HG02970 (cell line): ENCODE measurements at regions not wholly inside any gene's neighbourhood (a gene's known extent, or its start where the extent isn't known, plus 50 kb on each side); places are given as distances from the start of the nearest gene placed in this dataset.
"Not testable (repeated sequence)": the region's sequence is repeated elsewhere in the genome, so short reads cannot be mapped to it uniquely, and the experiment has no call there.

Source experiments
- ATAC-seq: cut with Tn5 transposase; IDR thresholded peaks from one replicate; pipeline ENCODE4 v1.9.1; 2021; ENCODE audit warnings: mild to moderate bottlenecking, moderate library complexity, moderate number of reproducible peaks; ENCODE audit not compliant: unreplicated experiment, low FRiP score

- no peak for ATAC-seq
Measured at GRCh38 chr12:25681580-25681979, 128.5 kb upstream of the LMNTD1 start.

DNA sequence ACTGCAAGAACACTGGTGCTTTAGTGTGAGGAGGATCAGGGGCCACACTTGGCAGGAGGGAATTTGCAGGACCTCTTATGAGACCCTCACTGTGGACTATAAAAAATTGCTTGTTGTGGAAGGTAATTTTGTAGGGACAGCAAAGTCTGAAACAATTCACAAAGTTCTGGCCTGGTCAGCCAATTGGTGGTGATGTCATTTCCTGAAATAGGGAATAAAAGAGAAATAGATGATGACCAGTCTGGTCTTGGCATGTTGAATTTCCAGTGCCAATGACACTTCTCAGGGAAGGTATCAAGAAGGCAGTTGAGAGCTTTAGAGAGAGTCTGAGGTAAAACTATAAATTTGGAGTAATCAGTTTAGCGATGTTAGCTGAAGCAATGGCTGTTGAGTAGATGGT lies 129.3 kb upstream of the LMNTD1 start:
- no peak for ATAC-seq

- ATAC-seq = no peak
Measured at GRCh38 chr12:25684070-25684469, 131.0 kb upstream of the LMNTD1 start.

DNA sequence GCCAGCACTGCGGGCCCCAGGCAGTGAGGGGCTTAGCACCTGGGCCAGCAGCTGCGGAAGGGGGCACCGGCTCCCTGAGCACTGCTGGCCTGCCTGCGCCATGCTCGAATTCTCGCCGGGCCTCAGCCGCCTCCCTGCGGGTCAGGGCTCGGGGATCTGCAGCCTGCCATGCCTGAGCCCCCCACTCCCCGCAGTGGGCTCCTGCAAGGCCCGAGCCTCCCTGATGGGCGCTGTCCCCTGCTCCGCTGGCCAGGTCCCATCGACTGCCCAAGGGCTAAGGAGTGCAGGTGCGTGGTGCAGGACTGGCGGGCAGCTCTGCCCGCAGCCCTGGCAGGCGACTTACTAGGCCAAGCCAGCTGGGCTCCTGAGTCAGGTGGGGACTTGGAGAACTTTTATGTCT lies 133.3 kb upstream of the LMNTD1 start:
- no peak for ATAC-seq

- no peak for ATAC-seq
Measured at GRCh38 chr12:25687226-25687625, 134.1 kb upstream of the LMNTD1 start.

DNA sequence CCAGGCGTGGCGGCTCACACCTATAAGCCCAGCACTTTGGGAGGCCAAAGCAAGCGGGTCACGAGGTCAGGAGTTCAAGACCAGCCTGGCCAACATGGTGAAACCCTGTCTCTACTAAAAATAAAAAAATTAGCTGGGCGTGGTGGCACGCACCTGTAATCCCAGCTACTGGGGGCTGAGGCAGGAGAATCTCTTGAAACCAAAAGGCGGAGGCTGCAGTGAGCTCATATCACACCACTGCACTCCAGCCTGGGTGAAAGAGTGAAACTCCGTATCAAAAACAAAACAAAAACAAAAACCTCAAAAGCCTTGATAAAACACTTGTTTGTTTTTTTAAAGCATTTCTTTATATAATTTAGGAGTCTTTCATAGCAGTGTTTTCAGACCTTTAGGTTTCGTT lies 135.8 kb upstream of the LMNTD1 start:
- not testable (repeated sequence) for ATAC-seq

DNA sequence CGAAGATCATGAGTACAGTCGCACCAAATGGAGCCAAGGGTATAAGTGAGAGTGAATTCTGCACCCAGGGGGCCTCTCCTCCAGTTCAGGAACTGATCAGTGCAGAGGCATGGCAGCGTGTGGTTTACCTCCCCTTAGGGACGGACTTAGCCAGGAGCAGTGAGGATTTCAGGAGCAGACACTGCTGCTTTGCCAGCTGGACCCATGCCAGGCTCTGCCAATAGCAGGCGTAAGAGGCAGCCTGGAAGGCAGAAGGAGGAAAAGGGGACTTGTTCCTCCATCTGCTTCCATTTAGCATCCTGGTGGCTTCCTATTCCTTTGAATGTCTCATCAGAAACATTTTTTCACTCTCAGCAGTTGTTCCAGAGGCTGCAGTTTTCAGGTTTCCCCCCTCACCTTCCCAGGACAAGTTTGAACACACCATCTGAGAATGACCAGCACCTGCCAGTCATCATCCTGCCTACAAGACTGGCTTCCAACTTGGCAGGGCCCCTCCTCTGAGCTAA lies 137.0 kb upstream of the LMNTD1 start:
- ATAC-seq = no peak

- no peak for ATAC-seq
Measured at GRCh38 chr12:25690996-25691864, 138.1 kb upstream of the LMNTD1 start.

- no peak for ATAC-seq
Measured at GRCh38 chr12:25691865-25692114, 138.7 kb upstream of the LMNTD1 start.

DNA sequence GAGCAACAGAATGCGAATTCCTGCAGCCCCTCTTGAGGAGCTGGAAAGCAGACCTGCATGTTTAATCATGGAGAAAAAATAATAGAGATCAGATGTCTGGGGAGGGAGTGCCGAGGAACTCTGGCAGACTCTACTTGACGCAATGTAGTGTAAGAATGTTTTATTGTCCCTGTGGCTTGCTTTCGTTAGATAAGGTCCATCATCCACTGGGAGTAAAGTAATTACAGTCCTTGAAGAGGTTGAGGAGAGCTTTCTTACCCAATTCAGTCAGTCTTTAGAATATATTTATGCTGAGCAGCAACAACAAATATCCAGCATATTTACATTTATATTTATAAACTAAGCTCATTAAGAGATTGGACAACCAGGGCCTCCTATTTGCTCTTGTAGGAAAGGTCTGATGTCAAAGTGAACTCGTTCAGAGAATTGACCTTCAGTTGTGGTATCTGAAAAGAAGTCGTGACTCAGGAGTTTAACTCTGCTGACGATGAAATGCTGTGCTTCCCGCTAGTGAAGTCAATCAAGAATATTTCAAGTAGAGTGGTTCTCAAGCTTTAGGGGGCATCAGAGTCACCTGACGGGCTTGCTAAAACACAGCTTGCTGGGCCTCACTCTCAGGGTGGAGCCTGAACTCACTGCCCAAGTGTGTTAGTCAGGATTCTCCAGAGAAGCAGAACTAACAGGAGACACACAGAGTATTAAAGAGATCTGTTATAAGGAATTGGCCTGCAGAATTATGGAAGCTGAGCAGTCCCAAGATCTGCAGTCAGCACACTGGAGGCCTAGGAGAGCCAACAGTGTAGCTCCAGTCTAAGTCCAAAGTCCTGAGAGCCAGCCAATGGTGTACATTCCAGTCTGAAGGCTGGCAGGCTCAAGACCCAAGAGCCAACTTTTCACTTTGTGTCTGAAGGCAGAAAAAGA lies 139.3 kb upstream of the LMNTD1 start:
- ATAC-seq = no peak

DNA sequence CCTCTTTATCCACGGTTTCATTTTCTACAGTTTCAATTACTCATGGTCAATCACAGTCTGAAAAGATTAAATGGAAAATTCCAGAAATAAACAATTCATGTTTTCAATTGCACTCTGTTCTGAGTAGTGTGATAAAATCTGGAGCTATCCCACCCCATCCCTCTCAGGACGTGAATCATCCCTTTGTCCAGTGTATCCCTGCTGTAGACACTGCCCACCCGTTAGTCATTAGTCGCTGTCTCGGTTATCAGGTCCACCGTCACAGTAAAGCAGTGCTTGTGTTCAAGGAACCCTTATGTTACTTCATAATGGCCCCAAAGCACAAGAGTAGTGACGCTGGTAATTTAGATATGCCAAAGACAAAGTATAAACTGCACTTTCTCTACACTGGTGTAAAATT lies 141.0 kb upstream of the LMNTD1 start:
- ATAC-seq = no peak

GRCh38 chr12:25695574-25695973 lies 142.5 kb upstream of the LMNTD1 start:
- no peak for ATAC-seq

DNA sequence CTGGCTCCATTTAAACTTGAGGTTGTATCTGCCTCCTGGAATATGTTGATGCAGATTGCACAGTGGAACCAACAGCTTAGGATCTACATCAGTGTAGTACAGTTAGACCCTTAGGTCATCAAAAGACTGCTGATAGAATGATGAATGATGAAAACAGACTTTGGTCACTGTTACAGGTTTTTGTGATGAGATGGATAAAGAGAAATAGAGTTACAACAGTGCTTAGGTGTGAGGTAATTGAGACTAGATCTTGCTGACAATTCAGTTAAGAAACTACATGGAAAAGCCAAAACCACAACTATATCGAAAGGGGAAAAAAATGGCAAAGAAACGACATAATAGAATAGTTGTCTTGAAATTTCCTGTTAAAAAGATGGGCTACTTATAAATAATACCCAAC lies 145.7 kb upstream of the LMNTD1 start:
- ATAC-seq = no peak

DNA sequence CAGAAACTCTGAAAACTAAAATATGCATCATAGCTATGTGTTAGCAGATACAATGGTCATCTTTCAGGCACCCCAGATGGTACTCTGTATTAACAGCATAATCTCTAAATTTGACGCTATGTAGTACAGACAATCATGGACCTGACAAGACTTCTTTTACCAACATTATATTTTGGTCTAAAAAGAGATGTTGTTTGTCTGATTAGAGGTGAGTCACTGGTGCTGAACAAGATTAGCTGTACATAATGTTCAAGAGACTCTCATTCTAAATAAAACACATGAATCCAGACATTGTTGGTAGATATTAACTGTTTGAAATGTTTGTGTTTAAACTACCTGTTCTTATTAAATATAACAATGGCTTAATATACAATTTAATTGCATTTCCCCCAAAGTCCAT lies 146.4 kb upstream of the LMNTD1 start:
- no peak for ATAC-seq

GRCh38 chr12:25701290-25701689 lies 148.2 kb upstream of the LMNTD1 start:
- no peak for ATAC-seq

DNA sequence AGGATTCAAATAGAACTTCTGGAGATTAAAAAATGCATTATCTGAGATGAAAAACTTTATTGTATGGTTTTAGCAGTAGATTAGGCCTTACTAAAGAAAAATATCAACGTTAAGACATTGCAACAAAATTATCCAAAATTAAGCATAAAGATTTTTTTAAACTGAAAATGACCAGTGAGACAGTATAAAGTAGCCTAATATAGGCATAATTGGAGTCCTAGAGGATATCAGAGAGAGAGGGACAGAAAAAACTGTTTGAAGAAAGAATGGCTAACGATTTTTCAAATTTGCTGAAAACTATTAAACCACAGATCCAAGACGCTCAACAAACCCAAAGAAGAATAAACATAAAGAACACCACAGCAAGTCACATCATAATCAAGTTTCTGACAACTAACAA lies 149.5 kb upstream of the LMNTD1 start:
- no peak for ATAC-seq

- ATAC-seq = no peak
Measured at GRCh38 chr12:25705261-25705660, 152.2 kb upstream of the LMNTD1 start.

GRCh38 chr12:25706646-25707045 lies 153.6 kb upstream of the LMNTD1 start:
- ATAC-seq = not testable (repeated sequence)

DNA sequence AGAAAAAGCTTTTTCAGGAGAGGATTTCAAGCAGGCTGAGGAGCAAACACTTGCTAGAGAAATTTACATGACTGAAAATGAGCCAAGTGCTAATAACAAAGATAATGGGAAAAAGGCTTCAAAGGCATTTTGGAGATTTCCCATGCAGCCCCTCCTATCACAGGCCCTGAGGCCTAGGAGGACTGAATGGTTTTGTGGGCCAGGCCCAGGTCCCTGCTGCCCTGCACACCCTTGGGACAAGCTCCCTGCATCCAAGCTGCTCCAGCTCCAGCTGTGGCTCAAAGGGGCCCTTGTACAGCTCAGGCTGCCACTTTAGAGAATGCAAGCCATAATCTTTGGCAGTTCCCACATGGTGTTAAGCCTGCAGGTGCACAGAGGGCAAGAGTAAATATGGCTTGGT lies 154.0 kb upstream of the LMNTD1 start:
- no peak for ATAC-seq

GRCh38 chr12:25708661-25709060 lies 155.6 kb upstream of the LMNTD1 start:
- no peak for ATAC-seq

- ATAC-seq = no peak
Measured at GRCh38 chr12:25710128-25710527, 157.0 kb upstream of the LMNTD1 start.
